H1 (cell line): ENCODE measurements at regions not wholly inside any gene's neighbourhood (a gene's known extent, or its start where the extent isn't known, plus 50 kb on each side); places are given as distances from the start of the nearest gene placed in this dataset.

Experiments
- HDAC2 ChIP-seq, 2 experiments: fragments of 300-600 bp in 1 of 2; sonication (generic) in 1 of 2; IDR thresholded peaks; 2 replicates each; pipeline ENCODE4 v1.6.1; 2011 to 2012; ENCODE audit warnings: low read depth in 2 of 2, low read length in 2 of 2, mild to moderate bottlenecking in 2 of 2, moderate library complexity in 2 of 2, borderline replicate concordance in 1 of 2, inconsistent platforms in 1 of 2
- PHF8 ChIP-seq: fragments of 200-600 bp; sonication (generic); conservative IDR thresholded peaks from 2 replicates; pipeline ENCODE4 v1.7.1; 2012; ENCODE audit warnings: low read depth, mild to moderate bottlenecking, inconsistent platforms, low read length, moderate library complexity
- POLR2A ChIP-seq, 2 experiments: IDR thresholded peaks; 1 replicate in 1 of 2; 2 replicates in 1 of 2; pipeline ENCODE4 v1.6.1; 2011; ENCODE audit warnings: low read depth in 2 of 2, low read length in 2 of 2, mild to moderate bottlenecking in 2 of 2; ENCODE audit errors: control extremely low read depth in 1 of 2
- RAD21 ChIP-seq, 2 experiments: IDR thresholded peaks in 1 of 2; conservative IDR thresholded peaks in 1 of 2; 2 replicates each; pipeline ENCODE4 v1.6.1; 2011; ENCODE audit warnings: low read depth in 2 of 2, low read length in 2 of 2, improper control_type of control experiment in 1 of 2, inconsistent platforms in 1 of 2, mild to moderate bottlenecking in 1 of 2, moderate library complexity in 1 of 2
- SIN3A ChIP-seq, 2 experiments: IDR thresholded peaks in 1 of 2; conservative IDR thresholded peaks in 1 of 2; 2 replicates each; pipeline ENCODE4 v1.6.1; 2011 to 2012; ENCODE audit warnings: low read length in 2 of 2, improper control_type of control experiment in 1 of 2, low read depth in 1 of 2, mild to moderate bottlenecking in 1 of 2
- TAF1 ChIP-seq: IDR thresholded peaks from 2 replicates; pipeline ENCODE4 v1.6.1; 2011; ENCODE audit warnings: mild to moderate bottlenecking, low read depth, low read length
- TAF7 ChIP-seq: optimal IDR thresholded peaks from 2 replicates; pipeline ENCODE3; 2011; ENCODE audit warnings: low read depth, mild to moderate bottlenecking, inconsistent platforms, low read length, moderate library complexity, borderline replicate concordance
- TCF12 ChIP-seq: IDR thresholded peaks from 2 replicates; pipeline ENCODE4 v1.6.1; 2011; ENCODE audit warnings: low read depth, mild to moderate bottlenecking, low read length
- ZNF274 ChIP-seq: IDR thresholded peaks from 2 replicates; pipeline ENCODE4 v1.7.0; 2012; ENCODE audit warnings: low read length, borderline replicate concordance; ENCODE audit errors: extremely low read depth
- TF ChIP-seq, protein P1 (sequence below): fragments of 300-600 bp; sonication (generic); IDR thresholded peaks from 2 replicates; pipeline ENCODE4 v1.7.1; 2012; ENCODE audit warnings: low read length, moderate library complexity, mild to moderate bottlenecking, inconsistent platforms; ENCODE audit not compliant: insufficient replicate concordance
- TF ChIP-seq, protein P2 (sequence below): IDR thresholded peaks from 2 replicates; pipeline ENCODE4 v1.6.1; 2012; ENCODE audit warnings: inconsistent platforms

DNA sequence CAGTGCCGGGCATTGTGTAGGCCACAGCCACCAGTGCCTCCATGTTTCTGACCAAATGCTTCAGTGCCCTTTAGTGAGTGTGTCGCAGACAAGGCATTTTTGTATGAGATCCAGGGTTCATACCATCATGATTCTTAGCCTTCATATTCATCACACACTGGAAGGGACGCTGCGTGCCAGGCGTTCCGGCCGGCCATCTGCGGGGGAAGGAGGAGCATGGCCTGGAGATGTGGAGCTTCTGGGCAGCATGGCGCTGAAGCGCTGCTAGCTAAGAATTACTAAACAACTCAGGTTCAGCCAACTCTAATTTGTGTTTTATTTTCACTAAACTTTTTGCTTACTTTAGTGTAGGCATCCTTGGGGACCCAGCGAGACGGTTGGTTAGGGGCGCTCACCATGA, 111.4 kb upstream of the EXOC2 start (continued):
- TF ChIP-seq, protein P1, sequence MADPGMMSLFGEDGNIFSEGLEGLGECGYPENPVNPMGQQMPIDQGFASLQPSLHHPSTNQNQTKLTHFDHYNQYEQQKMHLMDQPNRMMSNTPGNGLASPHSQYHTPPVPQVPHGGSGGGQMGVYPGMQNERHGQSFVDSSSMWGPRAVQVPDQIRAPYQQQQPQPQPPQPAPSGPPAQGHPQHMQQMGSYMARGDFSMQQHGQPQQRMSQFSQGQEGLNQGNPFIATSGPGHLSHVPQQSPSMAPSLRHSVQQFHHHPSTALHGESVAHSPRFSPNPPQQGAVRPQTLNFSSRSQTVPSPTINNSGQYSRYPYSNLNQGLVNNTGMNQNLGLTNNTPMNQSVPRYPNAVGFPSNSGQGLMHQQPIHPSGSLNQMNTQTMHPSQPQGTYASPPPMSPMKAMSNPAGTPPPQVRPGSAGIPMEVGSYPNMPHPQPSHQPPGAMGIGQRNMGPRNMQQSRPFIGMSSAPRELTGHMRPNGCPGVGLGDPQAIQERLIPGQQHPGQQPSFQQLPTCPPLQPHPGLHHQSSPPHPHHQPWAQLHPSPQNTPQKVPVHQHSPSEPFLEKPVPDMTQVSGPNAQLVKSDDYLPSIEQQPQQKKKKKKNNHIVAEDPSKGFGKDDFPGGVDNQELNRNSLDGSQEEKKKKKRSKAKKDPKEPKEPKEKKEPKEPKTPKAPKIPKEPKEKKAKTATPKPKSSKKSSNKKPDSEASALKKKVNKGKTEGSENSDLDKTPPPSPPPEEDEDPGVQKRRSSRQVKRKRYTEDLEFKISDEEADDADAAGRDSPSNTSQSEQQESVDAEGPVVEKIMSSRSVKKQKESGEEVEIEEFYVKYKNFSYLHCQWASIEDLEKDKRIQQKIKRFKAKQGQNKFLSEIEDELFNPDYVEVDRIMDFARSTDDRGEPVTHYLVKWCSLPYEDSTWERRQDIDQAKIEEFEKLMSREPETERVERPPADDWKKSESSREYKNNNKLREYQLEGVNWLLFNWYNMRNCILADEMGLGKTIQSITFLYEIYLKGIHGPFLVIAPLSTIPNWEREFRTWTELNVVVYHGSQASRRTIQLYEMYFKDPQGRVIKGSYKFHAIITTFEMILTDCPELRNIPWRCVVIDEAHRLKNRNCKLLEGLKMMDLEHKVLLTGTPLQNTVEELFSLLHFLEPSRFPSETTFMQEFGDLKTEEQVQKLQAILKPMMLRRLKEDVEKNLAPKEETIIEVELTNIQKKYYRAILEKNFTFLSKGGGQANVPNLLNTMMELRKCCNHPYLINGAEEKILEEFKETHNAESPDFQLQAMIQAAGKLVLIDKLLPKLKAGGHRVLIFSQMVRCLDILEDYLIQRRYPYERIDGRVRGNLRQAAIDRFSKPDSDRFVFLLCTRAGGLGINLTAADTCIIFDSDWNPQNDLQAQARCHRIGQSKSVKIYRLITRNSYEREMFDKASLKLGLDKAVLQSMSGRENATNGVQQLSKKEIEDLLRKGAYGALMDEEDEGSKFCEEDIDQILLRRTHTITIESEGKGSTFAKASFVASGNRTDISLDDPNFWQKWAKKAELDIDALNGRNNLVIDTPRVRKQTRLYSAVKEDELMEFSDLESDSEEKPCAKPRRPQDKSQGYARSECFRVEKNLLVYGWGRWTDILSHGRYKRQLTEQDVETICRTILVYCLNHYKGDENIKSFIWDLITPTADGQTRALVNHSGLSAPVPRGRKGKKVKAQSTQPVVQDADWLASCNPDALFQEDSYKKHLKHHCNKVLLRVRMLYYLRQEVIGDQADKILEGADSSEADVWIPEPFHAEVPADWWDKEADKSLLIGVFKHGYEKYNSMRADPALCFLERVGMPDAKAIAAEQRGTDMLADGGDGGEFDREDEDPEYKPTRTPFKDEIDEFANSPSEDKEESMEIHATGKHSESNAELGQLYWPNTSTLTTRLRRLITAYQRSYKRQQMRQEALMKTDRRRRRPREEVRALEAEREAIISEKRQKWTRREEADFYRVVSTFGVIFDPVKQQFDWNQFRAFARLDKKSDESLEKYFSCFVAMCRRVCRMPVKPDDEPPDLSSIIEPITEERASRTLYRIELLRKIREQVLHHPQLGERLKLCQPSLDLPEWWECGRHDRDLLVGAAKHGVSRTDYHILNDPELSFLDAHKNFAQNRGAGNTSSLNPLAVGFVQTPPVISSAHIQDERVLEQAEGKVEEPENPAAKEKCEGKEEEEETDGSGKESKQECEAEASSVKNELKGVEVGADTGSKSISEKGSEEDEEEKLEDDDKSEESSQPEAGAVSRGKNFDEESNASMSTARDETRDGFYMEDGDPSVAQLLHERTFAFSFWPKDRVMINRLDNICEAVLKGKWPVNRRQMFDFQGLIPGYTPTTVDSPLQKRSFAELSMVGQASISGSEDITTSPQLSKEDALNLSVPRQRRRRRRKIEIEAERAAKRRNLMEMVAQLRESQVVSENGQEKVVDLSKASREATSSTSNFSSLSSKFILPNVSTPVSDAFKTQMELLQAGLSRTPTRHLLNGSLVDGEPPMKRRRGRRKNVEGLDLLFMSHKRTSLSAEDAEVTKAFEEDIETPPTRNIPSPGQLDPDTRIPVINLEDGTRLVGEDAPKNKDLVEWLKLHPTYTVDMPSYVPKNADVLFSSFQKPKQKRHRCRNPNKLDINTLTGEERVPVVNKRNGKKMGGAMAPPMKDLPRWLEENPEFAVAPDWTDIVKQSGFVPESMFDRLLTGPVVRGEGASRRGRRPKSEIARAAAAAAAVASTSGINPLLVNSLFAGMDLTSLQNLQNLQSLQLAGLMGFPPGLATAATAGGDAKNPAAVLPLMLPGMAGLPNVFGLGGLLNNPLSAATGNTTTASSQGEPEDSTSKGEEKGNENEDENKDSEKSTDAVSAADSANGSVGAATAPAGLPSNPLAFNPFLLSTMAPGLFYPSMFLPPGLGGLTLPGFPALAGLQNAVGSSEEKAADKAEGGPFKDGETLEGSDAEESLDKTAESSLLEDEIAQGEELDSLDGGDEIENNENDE: no peak
- TF ChIP-seq TAF7: no peak
- TF ChIP-seq, protein P2, sequence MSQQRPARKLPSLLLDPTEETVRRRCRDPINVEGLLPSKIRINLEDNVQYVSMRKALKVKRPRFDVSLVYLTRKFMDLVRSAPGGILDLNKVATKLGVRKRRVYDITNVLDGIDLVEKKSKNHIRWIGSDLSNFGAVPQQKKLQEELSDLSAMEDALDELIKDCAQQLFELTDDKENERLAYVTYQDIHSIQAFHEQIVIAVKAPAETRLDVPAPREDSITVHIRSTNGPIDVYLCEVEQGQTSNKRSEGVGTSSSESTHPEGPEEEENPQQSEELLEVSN: no peak
- TF ChIP-seq PHF8: no peak
- TF ChIP-seq TAF1: no peak
- no peak for TF ChIP-seq TCF12
- TF ChIP-seq SIN3A (conservative IDR thresholded peaks at IDR 0.05 in 1 of 2, IDR thresholded peaks at IDR 0.05 in 1 of 2; ENCODE audit: low read depth in 1 of 2, low read length in 2 of 2): no peak
- TF ChIP-seq POLR2A (IDR thresholded peaks at IDR 0.05; ENCODE audit: control extremely low read depth in 1 of 2, low read depth in 2 of 2, low read length in 2 of 2): no peak
- no peak for TF ChIP-seq HDAC2 (IDR thresholded peaks at IDR 0.05; ENCODE audit: borderline replicate concordance in 1 of 2, low read depth in 2 of 2, low read length in 2 of 2)
- TF ChIP-seq RAD21 (IDR thresholded peaks at IDR 0.05 in 1 of 2, conservative IDR thresholded peaks at IDR 0.05 in 1 of 2; ENCODE audit: low read depth in 2 of 2, low read length in 2 of 2): no peak
- no peak for TF ChIP-seq ZNF274
